ENCODE measurements at regions not wholly inside any gene's neighbourhood (a gene's known extent, or its start where the extent isn't known, plus 50 kb on each side); places are given as distances from the start of the nearest gene placed in this dataset.

DNA sequence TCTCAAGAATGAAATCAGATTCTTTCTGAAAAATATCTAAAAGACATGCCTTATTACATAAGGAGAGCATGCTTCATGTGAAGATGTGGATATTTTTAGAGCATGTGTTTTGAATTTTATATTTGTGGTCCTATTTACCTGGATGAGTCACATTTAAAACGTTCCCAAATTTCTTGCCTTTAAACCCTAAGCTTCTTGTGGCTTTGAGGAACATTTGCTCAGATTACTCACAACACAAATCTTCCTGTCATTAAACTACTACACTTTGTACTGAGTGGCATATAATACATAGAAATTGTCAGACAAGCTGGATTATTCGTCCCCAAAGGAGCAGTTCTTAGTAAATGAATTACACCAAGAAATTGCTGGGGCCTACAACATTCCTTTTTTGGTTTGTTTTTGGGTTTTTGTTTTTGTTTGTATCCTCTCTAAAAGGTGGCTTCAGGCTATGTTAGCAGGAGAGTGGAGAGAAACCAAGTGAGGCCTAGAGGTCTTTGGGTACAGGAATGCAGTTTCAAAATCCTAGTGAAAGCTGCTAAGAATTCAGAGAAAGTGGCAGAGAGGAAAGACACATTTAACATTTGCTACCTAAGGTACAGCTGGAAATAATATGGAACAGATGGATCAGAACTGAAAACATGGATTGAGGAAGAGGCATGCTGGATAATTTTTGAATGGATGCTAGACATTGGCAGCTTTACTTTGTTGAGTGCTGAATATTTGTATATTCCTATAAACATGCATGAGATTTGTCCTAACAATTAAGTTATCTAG is 128.1 kb downstream of the RPL22L1 start:
- TF ChIP-seq, protein P1, sequence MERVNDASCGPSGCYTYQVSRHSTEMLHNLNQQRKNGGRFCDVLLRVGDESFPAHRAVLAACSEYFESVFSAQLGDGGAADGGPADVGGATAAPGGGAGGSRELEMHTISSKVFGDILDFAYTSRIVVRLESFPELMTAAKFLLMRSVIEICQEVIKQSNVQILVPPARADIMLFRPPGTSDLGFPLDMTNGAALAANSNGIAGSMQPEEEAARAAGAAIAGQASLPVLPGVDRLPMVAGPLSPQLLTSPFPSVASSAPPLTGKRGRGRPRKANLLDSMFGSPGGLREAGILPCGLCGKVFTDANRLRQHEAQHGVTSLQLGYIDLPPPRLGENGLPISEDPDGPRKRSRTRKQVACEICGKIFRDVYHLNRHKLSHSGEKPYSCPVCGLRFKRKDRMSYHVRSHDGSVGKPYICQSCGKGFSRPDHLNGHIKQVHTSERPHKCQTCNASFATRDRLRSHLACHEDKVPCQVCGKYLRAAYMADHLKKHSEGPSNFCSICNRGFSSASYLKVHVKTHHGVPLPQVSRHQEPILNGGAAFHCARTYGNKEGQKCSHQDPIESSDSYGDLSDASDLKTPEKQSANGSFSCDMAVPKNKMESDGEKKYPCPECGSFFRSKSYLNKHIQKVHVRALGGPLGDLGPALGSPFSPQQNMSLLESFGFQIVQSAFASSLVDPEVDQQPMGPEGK (CRISPR knock-in tag; IDR thresholded peaks at IDR 0.05; ENCODE audit: borderline replicate concordance) = no peak
- TF ChIP-seq GLIS3 (CRISPR knock-in tag; IDR thresholded peaks at IDR 0.05) (no peak), ZC3H10 (CRISPR knock-in tag; IDR thresholded peaks at IDR 0.05) (no peak), RARB (CRISPR knock-in tag; IDR thresholded peaks at IDR 0.05) (no peak), BACH2 (CRISPR knock-in tag; IDR thresholded peaks at IDR 0.05; ENCODE audit: borderline replicate concordance) (no peak), ZFP30 (CRISPR knock-in tag; IDR thresholded peaks at IDR 0.05) (no peak), CSDC2 (CRISPR knock-in tag; IDR thresholded peaks at IDR 0.05) (no peak), TCF4 (CRISPR knock-in tag; IDR thresholded peaks at IDR 0.05; ENCODE audit: borderline replicate concordance) (no peak), ZNF8 (CRISPR knock-in tag; IDR thresholded peaks at IDR 0.05) (no peak), PPARA (CRISPR knock-in tag; IDR thresholded peaks at IDR 0.05; ENCODE audit: borderline replicate concordance) (no peak), ZNF565 (CRISPR knock-in tag; conservative IDR thresholded peaks at IDR 0.05; ENCODE audit: low read depth) (no peak), ARNTL (CRISPR knock-in tag; IDR thresholded peaks at IDR 0.05; ENCODE audit: borderline replicate concordance, low read depth) (no peak), TOX (CRISPR knock-in tag; IDR thresholded peaks at IDR 0.05; ENCODE audit: borderline replicate concordance) (no peak), ZFP3 (CRISPR knock-in tag; IDR thresholded peaks at IDR 0.05) (no peak), ESRRG (CRISPR knock-in tag; IDR thresholded peaks at IDR 0.05) (no peak)
- TF ChIP-seq, protein P2, sequence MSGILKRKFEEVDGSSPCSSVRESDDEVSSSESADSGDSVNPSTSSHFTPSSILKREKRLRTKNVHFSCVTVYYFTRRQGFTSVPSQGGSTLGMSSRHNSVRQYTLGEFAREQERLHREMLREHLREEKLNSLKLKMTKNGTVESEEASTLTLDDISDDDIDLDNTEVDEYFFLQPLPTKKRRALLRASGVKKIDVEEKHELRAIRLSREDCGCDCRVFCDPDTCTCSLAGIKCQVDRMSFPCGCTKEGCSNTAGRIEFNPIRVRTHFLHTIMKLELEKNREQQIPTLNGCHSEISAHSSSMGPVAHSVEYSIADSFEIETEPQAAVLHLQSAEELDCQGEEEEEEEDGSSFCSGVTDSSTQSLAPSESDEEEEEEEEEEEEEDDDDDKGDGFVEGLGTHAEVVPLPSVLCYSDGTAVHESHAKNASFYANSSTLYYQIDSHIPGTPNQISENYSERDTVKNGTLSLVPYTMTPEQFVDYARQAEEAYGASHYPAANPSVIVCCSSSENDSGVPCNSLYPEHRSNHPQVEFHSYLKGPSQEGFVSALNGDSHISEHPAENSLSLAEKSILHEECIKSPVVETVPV (CRISPR knock-in tag; IDR thresholded peaks at IDR 0.05) = no peak
- TF ChIP-seq, protein P3, sequence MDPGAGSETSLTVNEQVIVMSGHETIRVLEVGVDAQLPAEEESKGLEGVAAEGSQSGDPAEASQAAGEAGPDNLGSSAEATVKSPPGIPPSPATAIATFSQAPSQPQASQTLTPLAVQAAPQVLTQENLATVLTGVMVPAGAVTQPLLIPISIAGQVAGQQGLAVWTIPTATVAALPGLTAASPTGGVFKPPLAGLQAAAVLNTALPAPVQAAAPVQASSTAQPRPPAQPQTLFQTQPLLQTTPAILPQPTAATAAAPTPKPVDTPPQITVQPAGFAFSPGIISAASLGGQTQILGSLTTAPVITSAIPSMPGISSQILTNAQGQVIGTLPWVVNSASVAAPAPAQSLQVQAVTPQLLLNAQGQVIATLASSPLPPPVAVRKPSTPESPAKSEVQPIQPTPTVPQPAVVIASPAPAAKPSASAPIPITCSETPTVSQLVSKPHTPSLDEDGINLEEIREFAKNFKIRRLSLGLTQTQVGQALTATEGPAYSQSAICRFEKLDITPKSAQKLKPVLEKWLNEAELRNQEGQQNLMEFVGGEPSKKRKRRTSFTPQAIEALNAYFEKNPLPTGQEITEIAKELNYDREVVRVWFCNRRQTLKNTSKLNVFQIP (CRISPR knock-in tag; IDR thresholded peaks at IDR 0.05; ENCODE audit: borderline replicate concordance, low read depth) = no peak
- TF ChIP-seq, protein P4, sequence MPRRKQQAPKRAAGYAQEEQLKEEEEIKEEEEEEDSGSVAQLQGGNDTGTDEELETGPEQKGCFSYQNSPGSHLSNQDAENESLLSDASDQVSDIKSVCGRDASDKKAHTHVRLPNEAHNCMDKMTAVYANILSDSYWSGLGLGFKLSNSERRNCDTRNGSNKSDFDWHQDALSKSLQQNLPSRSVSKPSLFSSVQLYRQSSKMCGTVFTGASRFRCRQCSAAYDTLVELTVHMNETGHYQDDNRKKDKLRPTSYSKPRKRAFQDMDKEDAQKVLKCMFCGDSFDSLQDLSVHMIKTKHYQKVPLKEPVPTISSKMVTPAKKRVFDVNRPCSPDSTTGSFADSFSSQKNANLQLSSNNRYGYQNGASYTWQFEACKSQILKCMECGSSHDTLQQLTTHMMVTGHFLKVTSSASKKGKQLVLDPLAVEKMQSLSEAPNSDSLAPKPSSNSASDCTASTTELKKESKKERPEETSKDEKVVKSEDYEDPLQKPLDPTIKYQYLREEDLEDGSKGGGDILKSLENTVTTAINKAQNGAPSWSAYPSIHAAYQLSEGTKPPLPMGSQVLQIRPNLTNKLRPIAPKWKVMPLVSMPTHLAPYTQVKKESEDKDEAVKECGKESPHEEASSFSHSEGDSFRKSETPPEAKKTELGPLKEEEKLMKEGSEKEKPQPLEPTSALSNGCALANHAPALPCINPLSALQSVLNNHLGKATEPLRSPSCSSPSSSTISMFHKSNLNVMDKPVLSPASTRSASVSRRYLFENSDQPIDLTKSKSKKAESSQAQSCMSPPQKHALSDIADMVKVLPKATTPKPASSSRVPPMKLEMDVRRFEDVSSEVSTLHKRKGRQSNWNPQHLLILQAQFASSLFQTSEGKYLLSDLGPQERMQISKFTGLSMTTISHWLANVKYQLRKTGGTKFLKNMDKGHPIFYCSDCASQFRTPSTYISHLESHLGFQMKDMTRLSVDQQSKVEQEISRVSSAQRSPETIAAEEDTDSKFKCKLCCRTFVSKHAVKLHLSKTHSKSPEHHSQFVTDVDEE (CRISPR knock-in tag; IDR thresholded peaks at IDR 0.05) = no peak
- ATAC-seq = peak; percentile 9; the same call in 1 of the 3 replicates

DNA sequence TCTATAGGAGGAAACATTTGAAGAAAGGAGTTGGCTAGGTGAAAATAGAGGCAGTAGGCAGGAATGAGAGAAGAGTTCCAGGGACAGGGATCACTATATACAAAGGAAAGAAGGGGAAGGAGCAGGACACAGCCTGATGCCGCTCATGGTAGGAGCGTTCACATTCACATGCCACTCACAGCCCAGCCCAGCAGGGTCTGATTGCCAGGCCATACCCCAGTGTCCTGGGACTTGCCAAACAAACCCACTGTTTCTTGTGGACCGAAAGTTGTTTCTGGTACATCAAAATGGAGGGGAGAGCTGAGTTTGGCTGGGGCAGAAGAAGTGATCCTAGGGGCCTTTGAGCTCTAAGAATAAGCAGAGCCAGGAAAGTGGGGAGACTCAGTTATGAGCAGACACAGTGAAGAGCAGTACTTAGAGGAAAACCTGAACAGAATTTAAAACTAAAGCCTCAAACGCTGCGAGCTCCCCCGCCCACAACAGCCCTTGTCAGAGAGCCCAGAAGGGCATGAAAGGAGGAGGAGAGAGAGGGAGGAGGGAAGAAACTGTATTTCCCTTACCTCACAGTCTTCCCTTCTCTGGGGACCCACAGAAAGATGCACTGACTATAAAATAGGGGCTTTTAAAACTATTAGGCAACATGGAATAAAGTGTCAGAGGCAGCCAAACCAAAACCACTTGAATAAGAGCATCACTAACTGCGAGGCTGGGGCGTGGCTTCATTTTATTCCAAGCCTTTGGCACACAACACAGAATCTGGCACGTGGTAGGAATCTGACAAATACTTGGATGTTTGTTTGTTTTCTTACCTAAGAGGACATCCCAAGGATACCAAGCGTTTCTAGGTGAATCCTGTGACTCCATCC is 129.0 kb downstream of the RPL22L1 start:
- peak; percentile 61 for ATAC-seq
- TF ChIP-seq ESRRG (CRISPR knock-in tag; IDR thresholded peaks at IDR 0.05) = no peak
- TF ChIP-seq ZFP3 (CRISPR knock-in tag; IDR thresholded peaks at IDR 0.05) = no peak
- TF ChIP-seq, protein P5, sequence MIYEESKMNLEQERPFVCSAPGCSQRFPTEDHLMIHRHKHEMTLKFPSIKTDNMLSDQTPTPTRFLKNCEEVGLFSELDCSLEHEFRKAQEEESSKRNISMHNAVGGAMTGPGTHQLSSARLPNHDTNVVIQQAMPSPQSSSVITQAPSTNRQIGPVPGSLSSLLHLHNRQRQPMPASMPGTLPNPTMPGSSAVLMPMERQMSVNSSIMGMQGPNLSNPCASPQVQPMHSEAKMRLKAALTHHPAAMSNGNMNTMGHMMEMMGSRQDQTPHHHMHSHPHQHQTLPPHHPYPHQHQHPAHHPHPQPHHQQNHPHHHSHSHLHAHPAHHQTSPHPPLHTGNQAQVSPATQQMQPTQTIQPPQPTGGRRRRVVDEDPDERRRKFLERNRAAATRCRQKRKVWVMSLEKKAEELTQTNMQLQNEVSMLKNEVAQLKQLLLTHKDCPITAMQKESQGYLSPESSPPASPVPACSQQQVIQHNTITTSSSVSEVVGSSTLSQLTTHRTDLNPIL (CRISPR knock-in tag; IDR thresholded peaks at IDR 0.05; ENCODE audit: low read depth) = no peak
- no peak for TF ChIP-seq ZNF8 (CRISPR knock-in tag; IDR thresholded peaks at IDR 0.05)
- TF ChIP-seq, protein P4 (CRISPR knock-in tag; IDR thresholded peaks at IDR 0.05) = no peak
- no peak for TF ChIP-seq ARNTL (CRISPR knock-in tag; IDR thresholded peaks at IDR 0.05; ENCODE audit: borderline replicate concordance, low read depth)
- no peak for TF ChIP-seq OSR1 (CRISPR knock-in tag; IDR thresholded peaks at IDR 0.05)
- TF ChIP-seq BACH2 (CRISPR knock-in tag; IDR thresholded peaks at IDR 0.05; ENCODE audit: borderline replicate concordance) = no peak
- TF ChIP-seq, protein P2 (CRISPR knock-in tag; IDR thresholded peaks at IDR 0.05) = no peak
- TF ChIP-seq, protein P3 (CRISPR knock-in tag; IDR thresholded peaks at IDR 0.05; ENCODE audit: borderline replicate concordance, low read depth) = no peak
- TF ChIP-seq TCF4 (CRISPR knock-in tag; IDR thresholded peaks at IDR 0.05; ENCODE audit: borderline replicate concordance) = no peak

All from SK-N-SH treated with all-trans-retinoic acid at 6 μM for 48 hours (cell line).